RKO (cell line): ENCODE measurements at regions not wholly inside any gene's neighbourhood (a gene's known extent, or its start where the extent isn't known, plus 50 kb on each side); places are given as distances from the start of the nearest gene placed in this dataset.

Experiments used
- DNase-seq: peaks from one replicate; pipeline ENCODE4 v3.0.0-alpha.2; 2016; ENCODE audit warnings: low spot score

- no peak for DNase-seq
Measured at GRCh38 chr15:29208836-29209235, 60.8 kb downstream of the NSMCE3 start.

GRCh38 chr15:29208352-29208751, 61.3 kb downstream of the NSMCE3 start:
- DNase-seq = peak; percentile 2

GRCh38 chr15:29207758-29208108, 61.9 kb downstream of the NSMCE3 start:
- no peak for DNase-seq

GRCh38 chr15:29207027-29207757, 62.4 kb downstream of the NSMCE3 start:
- DNase-seq = no peak

GRCh38 chr15:29205186-29205585, 64.4 kb downstream of the NSMCE3 start:
- no peak for DNase-seq

- DNase-seq = no peak
Measured at GRCh38 chr15:29204369-29204755, 65.3 kb downstream of the NSMCE3 start.

GRCh38 chr15:29203718-29204368, 65.8 kb downstream of the NSMCE3 start:
- DNase-seq = no peak

- no peak for DNase-seq
Measured at GRCh38 chr15:29196722-29197121, 72.9 kb downstream of the NSMCE3 start.

GRCh38 chr15:29196290-29196689, 73.3 kb downstream of the NSMCE3 start:
- DNase-seq = no peak

- no peak for DNase-seq
Measured at GRCh38 chr15:29194866-29195265, 74.8 kb downstream of the NSMCE3 start.

GRCh38 chr15:29183071-29183831, 86.4 kb downstream of the NSMCE3 start:
- DNase-seq = no peak

GRCh38 chr15:29182590-29182989, 87.0 kb downstream of the NSMCE3 start:
- DNase-seq = no peak

- no peak for DNase-seq
Measured at GRCh38 chr15:29172742-29173725, 96.6 kb downstream of the NSMCE3 start.

GRCh38 chr15:29170521-29170920, 99.1 kb downstream of the NSMCE3 start:
- DNase-seq = no peak
